ENCODE measurements at regions not wholly inside any gene's neighbourhood (a gene's known extent, or its start where the extent isn't known, plus 50 kb on each side); places are given as distances from the start of the nearest gene placed in this dataset.
"Not testable (repeated sequence)": the region's sequence is repeated elsewhere in the genome, so short reads cannot be mapped to it uniquely, and the experiment has no call there.

- H3K27me3 Mint-ChIP-seq (ENCODE audit: low read depth): no peaks in the 10 kb centered on the region
- intact Hi-C loops (cut with micrococcal nuclease): no loop called here
- H3K9me3 Mint-ChIP-seq: no peaks in the 10 kb centered on the region
- no peak overlapping the region for H3K27ac Mint-ChIP-seq
- no peaks in the 10 kb centered on the region for H3K36me3 Mint-ChIP-seq (ENCODE audit: low read depth)
- no peaks in the 10 kb centered on the region for H3K4me1 Mint-ChIP-seq (ENCODE audit: low read depth)
- no peak for DNase-seq (ENCODE audit: low spot score)
- no peak overlapping the region for H3K4me3 Mint-ChIP-seq (ENCODE audit: low read depth)
Measured at GRCh38 chr12:24360057-24360456, 410.6 kb upstream of the SOX5 start.

- H3K4me1 Mint-ChIP-seq (ENCODE audit: low read depth): no peaks in the 10 kb centered on the region
- no peak overlapping the region for H3K4me3 Mint-ChIP-seq (ENCODE audit: low read depth)
- H3K36me3 Mint-ChIP-seq (ENCODE audit: low read depth): no peaks in the 10 kb centered on the region
- no peaks in the 10 kb centered on the region for H3K27me3 Mint-ChIP-seq (ENCODE audit: low read depth)
- H3K9me3 Mint-ChIP-seq: no peaks in the 10 kb centered on the region
- intact Hi-C loops (cut with micrococcal nuclease): no loop called here
- DNase-seq (ENCODE audit: low spot score): no peak
- no peak overlapping the region for H3K27ac Mint-ChIP-seq
Measured at GRCh38 chr12:24359418-24359817, 409.9 kb upstream of the SOX5 start.

GRCh38 chr12:24356240-24356804, 406.9 kb upstream of the SOX5 start:
- Mint-ChIP-seq H3K27me3 (ENCODE audit: low read depth) (no peaks in the 10 kb centered on the region), H3K4me3 (ENCODE audit: low read depth) (no peak overlapping the region), H3K9me3 (no peaks in the 10 kb centered on the region), H3K4me1 (ENCODE audit: low read depth) (no peaks in the 10 kb centered on the region), H3K36me3 (ENCODE audit: low read depth) (no peaks in the 10 kb centered on the region), H3K27ac (no peak overlapping the region)
- no peak for DNase-seq (ENCODE audit: low spot score)
- intact Hi-C loops (cut with micrococcal nuclease): no loop called here

GRCh38 chr12:24352363-24352762, 402.9 kb upstream of the SOX5 start:
- no peaks in the 10 kb centered on the region for H3K27me3 Mint-ChIP-seq (ENCODE audit: low read depth)
- H3K9me3 Mint-ChIP-seq: peaks cover 8% of the 10 kb centered on the region
- H3K4me3 Mint-ChIP-seq (ENCODE audit: low read depth): no peak overlapping the region

GRCh38 chr12:24349051-24349799, 399.8 kb upstream of the SOX5 start:
- no peak for DNase-seq (ENCODE audit: low spot score)
- no peak overlapping the region for H3K4me3 Mint-ChIP-seq (ENCODE audit: low read depth)
- H3K27ac Mint-ChIP-seq: no peak overlapping the region
- H3K27me3 Mint-ChIP-seq (ENCODE audit: low read depth): no peaks in the 10 kb centered on the region
- peaks cover 8% of the 10 kb centered on the region for H3K9me3 Mint-ChIP-seq
- H3K4me1 Mint-ChIP-seq (ENCODE audit: low read depth): no peaks in the 10 kb centered on the region
- intact Hi-C loops (cut with micrococcal nuclease): no loop called here
- H3K36me3 Mint-ChIP-seq (ENCODE audit: low read depth): no peaks in the 10 kb centered on the region

More at GRCh38 chr12:24352363-24352762, 402.9 kb upstream of the SOX5 start:
- intact Hi-C loops (cut with micrococcal nuclease): no loop called here
- Mint-ChIP-seq H3K36me3 (ENCODE audit: low read depth) (no peaks in the 10 kb centered on the region), H3K27ac (no peak overlapping the region), H3K4me1 (ENCODE audit: low read depth) (no peaks in the 10 kb centered on the region)
- DNase-seq (ENCODE audit: low spot score): no peak

- H3K4me1 Mint-ChIP-seq (ENCODE audit: low read depth); DNase-seq (ENCODE audit: low spot score); intact Hi-C loops (cut with micrococcal nuclease); H3K4me3 Mint-ChIP-seq (ENCODE audit: low read depth); H3K9me3 Mint-ChIP-seq; H3K36me3 Mint-ChIP-seq (ENCODE audit: low read depth); H3K27me3 Mint-ChIP-seq (ENCODE audit: low read depth); H3K27ac Mint-ChIP-seq: not testable (repeated sequence)
Measured at GRCh38 chr12:24348180-24348579, 398.7 kb upstream of the SOX5 start.

- Mint-ChIP-seq H3K27me3 (ENCODE audit: low read depth) (no peaks in the 10 kb centered on the region), H3K36me3 (ENCODE audit: low read depth) (no peaks in the 10 kb centered on the region), H3K9me3 (peaks cover 3% of the 10 kb centered on the region), H3K27ac (no peak overlapping the region), H3K4me3 (ENCODE audit: low read depth) (no peak overlapping the region), H3K4me1 (ENCODE audit: low read depth) (no peaks in the 10 kb centered on the region)
- DNase-seq (ENCODE audit: low spot score): no peak
- intact Hi-C loops (cut with micrococcal nuclease): no loop called here
Measured at GRCh38 chr12:24328261-24328660, 378.8 kb upstream of the SOX5 start.

- Mint-ChIP-seq H3K36me3 (ENCODE audit: low read depth) (no peaks in the 10 kb centered on the region), H3K4me1 (ENCODE audit: low read depth) (no peaks in the 10 kb centered on the region)
- intact Hi-C loops (cut with micrococcal nuclease): no loop called here
Measured at GRCh38 chr12:24325331-24325730, 375.9 kb upstream of the SOX5 start.

GRCh38 chr12:24307716-24308335, 358.4 kb upstream of the SOX5 start:
- no peak overlapping the region for H3K27ac Mint-ChIP-seq
- intact Hi-C loops (cut with micrococcal nuclease): no loop called here

More at GRCh38 chr12:24325331-24325730, 375.9 kb upstream of the SOX5 start:
- Mint-ChIP-seq H3K27ac (no peak overlapping the region), H3K9me3 (peaks cover 3% of the 10 kb centered on the region), H3K4me3 (ENCODE audit: low read depth) (no peak overlapping the region), H3K27me3 (ENCODE audit: low read depth) (no peaks in the 10 kb centered on the region)
- DNase-seq (ENCODE audit: low spot score): no peak

GRCh38 chr12:24307153-24307552, 357.7 kb upstream of the SOX5 start:
- no peak for DNase-seq (ENCODE audit: low spot score)
- intact Hi-C loops (cut with micrococcal nuclease): no loop called here

More at GRCh38 chr12:24307716-24308335, 358.4 kb upstream of the SOX5 start:
- no peaks in the 10 kb centered on the region for H3K4me1 Mint-ChIP-seq (ENCODE audit: low read depth)
- H3K27me3 Mint-ChIP-seq (ENCODE audit: low read depth): no peaks in the 10 kb centered on the region
- H3K4me3 Mint-ChIP-seq (ENCODE audit: low read depth): no peak overlapping the region
- DNase-seq (ENCODE audit: low spot score): no peak
- H3K9me3 Mint-ChIP-seq: no peaks in the 10 kb centered on the region
- H3K36me3 Mint-ChIP-seq (ENCODE audit: low read depth): no peaks in the 10 kb centered on the region

GRCh38 chr12:24306001-24306400, 356.5 kb upstream of the SOX5 start:
- H3K4me1 Mint-ChIP-seq (ENCODE audit: low read depth): no peaks in the 10 kb centered on the region
- DNase-seq (ENCODE audit: low spot score): no peak
- no peaks in the 10 kb centered on the region for H3K9me3 Mint-ChIP-seq
- H3K27me3 Mint-ChIP-seq (ENCODE audit: low read depth): no peaks in the 10 kb centered on the region
- no peaks in the 10 kb centered on the region for H3K36me3 Mint-ChIP-seq (ENCODE audit: low read depth)
- intact Hi-C loops (cut with micrococcal nuclease): no loop called here
- H3K4me3 Mint-ChIP-seq (ENCODE audit: low read depth): no peak overlapping the region
- no peak overlapping the region for H3K27ac Mint-ChIP-seq

More at GRCh38 chr12:24307153-24307552, 357.7 kb upstream of the SOX5 start:
- H3K4me1 Mint-ChIP-seq (ENCODE audit: low read depth): no peaks in the 10 kb centered on the region
- H3K36me3 Mint-ChIP-seq (ENCODE audit: low read depth): no peaks in the 10 kb centered on the region
- no peaks in the 10 kb centered on the region for H3K27me3 Mint-ChIP-seq (ENCODE audit: low read depth)
- H3K9me3 Mint-ChIP-seq: no peaks in the 10 kb centered on the region
- H3K4me3 Mint-ChIP-seq (ENCODE audit: low read depth): no peak overlapping the region
- H3K27ac Mint-ChIP-seq: no peak overlapping the region

GRCh38 chr12:24304285-24304684, 354.8 kb upstream of the SOX5 start:
- H3K9me3 Mint-ChIP-seq: no peaks in the 10 kb centered on the region
- H3K27ac Mint-ChIP-seq: no peak overlapping the region
- H3K4me3 Mint-ChIP-seq (ENCODE audit: low read depth): no peak overlapping the region
- intact Hi-C loops (cut with micrococcal nuclease): no loop called here
- no peaks in the 10 kb centered on the region for H3K27me3 Mint-ChIP-seq (ENCODE audit: low read depth)
- H3K4me1 Mint-ChIP-seq (ENCODE audit: low read depth): no peaks in the 10 kb centered on the region
- no peaks in the 10 kb centered on the region for H3K36me3 Mint-ChIP-seq (ENCODE audit: low read depth)
- DNase-seq (ENCODE audit: low spot score): no peak

GRCh38 chr12:24302708-24303107, 353.2 kb upstream of the SOX5 start:
- DNase-seq (ENCODE audit: low spot score): no peak
- Mint-ChIP-seq H3K36me3 (ENCODE audit: low read depth) (no peaks in the 10 kb centered on the region), H3K9me3 (no peaks in the 10 kb centered on the region), H3K4me1 (ENCODE audit: low read depth) (no peaks in the 10 kb centered on the region), H3K4me3 (ENCODE audit: low read depth) (no peak overlapping the region), H3K27ac (no peak overlapping the region), H3K27me3 (ENCODE audit: low read depth) (no peaks in the 10 kb centered on the region)
- intact Hi-C loops (cut with micrococcal nuclease): no loop called here

Data from activated T-helper 2 cell treated with anti-CD3 and anti-CD28 coated beads, Interferon-gamma antibody, Interleukin-2, Interleukin-4, amounts not matched to agents 10 μg/mL and 5 μg/mL and 100 μg/mL, durations not matched to agents 14 hours and 24 hours and 36 hours (primary cell).